Pancreas (tissue), 10 donors: ENCODE measurements at regions not wholly inside any gene's neighbourhood (a gene's known extent, or its start where the extent isn't known, plus 50 kb on each side); places are given as distances from the start of the nearest gene placed in this dataset.

ENCODE experiments used
- ATAC-seq, 4 donors: fragments of 200-7000 bp; cut with Tn5 transposase; one replicate each; pipeline versions ENCODE4 v1.8.0 to v1.9.1; 2020; ENCODE audit warnings: mild to moderate bottlenecking in 4 of 4, moderate library complexity in 4 of 4
- DNase-seq, 6 donors: peaks; one replicate each; pipeline ENCODE4 v3.0.0-alpha.2; 2020
- FAIRE-seq: peaks from 2 replicates; lab custom pipeline; 2012; peaks lifted over from hg19 to GRCh38; lab: Jason Lieb, UNC
- H3K27ac ChIP-seq, 4 donors: fragments of 200-600 bp; sonication (generic); 1 replicate in 3 of 4; 2 replicates in 1 of 4; pipeline versions ENCODE4 v1.5.0 to v1.8.0; 2020
- H3K27me3 ChIP-seq, 4 donors: fragments of 200-600 bp; one replicate each; pipeline ENCODE4 v1.8.0; 2021
- H3K36me3 ChIP-seq, 3 donors: fragments of 200-600 bp; sonication (generic) in 1 of 3; one replicate each; pipeline versions ENCODE4 v1.5.0 to v1.8.0; 2020 to 2021
- H3K4me1 ChIP-seq, 3 donors: fragments of 200-600 bp; one replicate each; pipeline ENCODE4 v1.8.0; 2021
- H3K4me3 ChIP-seq, 4 donors: fragments of 200-600 bp; sonication (generic) in 2 of 4; one replicate each; pipeline versions ENCODE4 v1.5.0 to v1.8.0; 2020 to 2021
- H3K9me3 ChIP-seq, 4 donors: fragments of 200-600 bp; one replicate each; pipeline ENCODE4 v1.8.0; 2021
- CTCF ChIP-seq, 4 donors: fragments of 200-600 bp; sonication (generic) in 3 of 4; IDR thresholded peaks; one replicate each; pipeline versions ENCODE4 v1.5.0 to v1.8.0; 2021; ENCODE audit warnings: antibody characterized with exemption in 4 of 4
- WGBS, 2 donors: extraction: QIAGEN DNeasy Blood & Tissue Kit; methylation state at CpG; one replicate each; pipeline ENCODE4 v1.1.7; 2013; 5-methylcytosine and 5-hydroxymethylcytosine counted together
- intact Hi-C, 3 donors: fragments of 100-400 bp; cut with DNase I; formaldehyde crosslinking; loops; one replicate each; pipeline versions ENCODE4 v1.11.1 to v1.14.2; 2022
- donor health status: healthy with polysubstance abuse.
- donor health status: DM: no; HTN: no; CAD: no; lungs with moderate emphysema.
- donor health status: DM: no; HTN: no; CAD: no.
- donor health status: control.
- donor health status: control.
- donor health status: Bipolar disorder and iron deficiency.
- donor health status: DM: yes; HTN: yes; CAD: no.
- donor health status: DM: no; HTN: no; CAD: no.
- donor health status: DM: no; HTN: no; CAD: no.
- donor health status: DM: yes; HTN: yes; CAD: no.

- FAIRE-seq (no peak), ATAC-seq (no peak), DNase-seq (no peak)
- H3K27ac ChIP-seq, result no peak overlapping the region
- no peaks in the 10 kb centered on the region for H3K36me3 ChIP-seq
- H3K4me1 ChIP-seq, result no peaks in the 10 kb centered on the region
- H3K27me3 ChIP-seq, result no peaks in the 10 kb centered on the region
- H3K9me3 ChIP-seq, result no peaks in the 10 kb centered on the region
- H3K4me3 ChIP-seq, result no peak overlapping the region
- intact Hi-C loops, result no loop called here
- WGBS, 2 donors, result 39 to 74% methylated on average over 1 of the region's 1 CpG
- no peak for TF ChIP-seq CTCF (IDR thresholded peaks at IDR 0.05)
These were observed 113.2 kb upstream of the PPFIA2 start for GRCh38 chr12:81872400-81872799.

- WGBS, 2 donors, result 60 to 67% methylated on average over 1 of the region's 1 CpG
- Histone ChIP-seq H3K4me1 (no peaks in the 10 kb centered on the region), H3K27me3 (no peaks in the 10 kb centered on the region), H3K9me3 (no peaks in the 10 kb centered on the region), H3K4me3 (no peak overlapping the region), H3K36me3 (no peaks in the 10 kb centered on the region), H3K27ac (no peak overlapping the region)
- no peak for TF ChIP-seq CTCF (IDR thresholded peaks at IDR 0.05)
- intact Hi-C loops, result no loop called here
- FAIRE-seq (no peak), ATAC-seq (no peak), DNase-seq (no peak)
These were observed 106.9 kb upstream of the PPFIA2 start for GRCh38 chr12:81866081-81866480.

- DNase-seq, result no peak
- no peak overlapping the region for H3K4me3 ChIP-seq
- 51 to 67% methylated on average over 1 of the region's 1 CpG for WGBS, 2 donors
- no peaks in the 10 kb centered on the region for H3K9me3 ChIP-seq
- peaks cover 0 to 3% (median 0%) of the 10 kb centered on the region in 3 donors for H3K4me1 ChIP-seq
- intact Hi-C loops, result no loop called here
- no peaks in the 10 kb centered on the region for H3K36me3 ChIP-seq
- FAIRE-seq, result no peak
- no peak overlapping the region for H3K27ac ChIP-seq
- no peaks in the 10 kb centered on the region for H3K27me3 ChIP-seq
- TF ChIP-seq CTCF (IDR thresholded peaks at IDR 0.05), result no peak
- ATAC-seq, result no peak
These were observed 104.3 kb upstream of the PPFIA2 start for GRCh38 chr12:81863406-81863805.

GRCh38 chr12:81859521-81859920 lies 100.4 kb upstream of the PPFIA2 start:
- FAIRE-seq (no peak), DNase-seq (no peak), ATAC-seq (peak; percentile 69 to 93 (median 89))
- no peak for TF ChIP-seq CTCF (IDR thresholded peaks at IDR 0.05)
- Histone ChIP-seq H3K4me1 (peaks cover 0 to 3% (median 0%) of the 10 kb centered on the region in 3 donors), H3K27ac (no peak overlapping the region), H3K27me3 (no peaks in the 10 kb centered on the region), H3K36me3 (no peaks in the 10 kb centered on the region), H3K9me3 (no peaks in the 10 kb centered on the region), H3K4me3 (no peak overlapping the region)
- WGBS, 2 donors, result 23 to 26% methylated on average over 3 of the region's 3 CpGs
- intact Hi-C loops, result no loop called here

GRCh38 chr12:81843599-81843998 lies 84.4 kb upstream of the PPFIA2 start:
- DNase-seq (no peak), FAIRE-seq (no peak), ATAC-seq (no peak)
- Histone ChIP-seq H3K9me3 (no peaks in the 10 kb centered on the region), H3K4me3 (no peak overlapping the region), H3K27me3 (no peaks in the 10 kb centered on the region), H3K36me3 (no peaks in the 10 kb centered on the region), H3K4me1 (no peaks in the 10 kb centered on the region), H3K27ac (no peak overlapping the region)
- no peak for TF ChIP-seq CTCF (IDR thresholded peaks at IDR 0.05)
- intact Hi-C loops, result no loop called here
